Neutrophil (primary cell): ENCODE measurements at regions not wholly inside any gene's neighbourhood (a gene's known extent, or its start where the extent isn't known, plus 50 kb on each side); places are given as distances from the start of the nearest gene placed in this dataset.

Source experiments
- H3K27ac ChIP-seq: fragments of 200-600 bp; sonication (generic); 2 replicates; pipeline ENCODE4 v1.5.1; 2016; ENCODE audit warnings: mild to moderate bottlenecking, moderate library complexity
- H3K27me3 ChIP-seq: fragments of 200-600 bp; sonication (generic); 2 replicates; pipeline ENCODE4 v1.6.0; 2016; ENCODE audit warnings: mild to moderate bottlenecking
- H3K36me3 ChIP-seq: fragments of 200-600 bp; sonication (generic); 2 replicates; pipeline ENCODE4 v1.5.1; 2017
- H3K4me1 ChIP-seq, 2 experiments: fragments of 200-600 bp in 1 of 2; sonication (generic) in 1 of 2; 1 replicate in 1 of 2; 2 replicates in 1 of 2; pipeline versions ENCODE4 v1.5.1 to v1.6.1; 2013 to 2016; ENCODE audit warnings: low read depth in 1 of 2, low read length in 1 of 2, mild to moderate bottlenecking in 1 of 2, moderate library complexity in 1 of 2; ENCODE audit not compliant: control insufficient read depth in 1 of 2, insufficient read depth in 1 of 2
- H3K4me3 ChIP-seq, 2 experiments: fragments of 200-600 bp in 1 of 2; sonication (generic) in 1 of 2; 1 replicate in 1 of 2; 2 replicates in 1 of 2; pipeline ENCODE4 v1.5.1; 2013 to 2016; ENCODE audit warnings: low read depth in 1 of 2, low read length in 1 of 2, mild to moderate bottlenecking in 1 of 2, moderate library complexity in 1 of 2
- H3K9me3 ChIP-seq: fragments of 200-600 bp; sonication (generic); 2 replicates; pipeline ENCODE4 v1.5.1; 2016
- TF ChIP-seq, protein P1 (sequence below): fragments of 200-600 bp; sonication (generic); IDR thresholded peaks from 2 replicates; pipeline ENCODE4 v1.5.1; 2016; ENCODE audit warnings: antibody characterized with exemption

DNA sequence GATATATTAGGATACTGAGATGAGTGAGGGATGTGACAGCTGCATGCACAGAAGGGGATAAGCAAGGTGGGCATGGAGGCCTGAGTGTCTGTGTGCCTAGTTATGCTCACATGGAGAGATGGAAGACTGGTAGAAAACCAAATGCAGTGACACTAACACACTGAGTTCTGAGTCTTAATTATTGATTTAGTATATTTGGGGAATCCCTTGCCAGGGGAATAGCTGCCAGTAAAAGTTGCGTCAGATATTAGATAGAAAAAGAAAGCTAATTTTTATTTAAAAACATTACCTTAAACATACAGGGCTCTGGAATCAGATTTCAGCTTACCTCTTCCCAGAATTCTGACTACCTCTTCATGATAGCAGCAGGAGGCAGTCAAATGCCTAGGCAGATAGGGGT is 620.5 kb downstream of the METTL15 start:
- Histone ChIP-seq H3K27ac (no peak overlapping the region), H3K36me3 (no peaks in the 10 kb centered on the region), H3K4me3 (no peak overlapping the region), H3K4me1 (no peaks in the 10 kb centered on the region), H3K9me3 (no peaks in the 10 kb centered on the region), H3K27me3 (no peaks in the 10 kb centered on the region)
- TF ChIP-seq, protein P1, sequence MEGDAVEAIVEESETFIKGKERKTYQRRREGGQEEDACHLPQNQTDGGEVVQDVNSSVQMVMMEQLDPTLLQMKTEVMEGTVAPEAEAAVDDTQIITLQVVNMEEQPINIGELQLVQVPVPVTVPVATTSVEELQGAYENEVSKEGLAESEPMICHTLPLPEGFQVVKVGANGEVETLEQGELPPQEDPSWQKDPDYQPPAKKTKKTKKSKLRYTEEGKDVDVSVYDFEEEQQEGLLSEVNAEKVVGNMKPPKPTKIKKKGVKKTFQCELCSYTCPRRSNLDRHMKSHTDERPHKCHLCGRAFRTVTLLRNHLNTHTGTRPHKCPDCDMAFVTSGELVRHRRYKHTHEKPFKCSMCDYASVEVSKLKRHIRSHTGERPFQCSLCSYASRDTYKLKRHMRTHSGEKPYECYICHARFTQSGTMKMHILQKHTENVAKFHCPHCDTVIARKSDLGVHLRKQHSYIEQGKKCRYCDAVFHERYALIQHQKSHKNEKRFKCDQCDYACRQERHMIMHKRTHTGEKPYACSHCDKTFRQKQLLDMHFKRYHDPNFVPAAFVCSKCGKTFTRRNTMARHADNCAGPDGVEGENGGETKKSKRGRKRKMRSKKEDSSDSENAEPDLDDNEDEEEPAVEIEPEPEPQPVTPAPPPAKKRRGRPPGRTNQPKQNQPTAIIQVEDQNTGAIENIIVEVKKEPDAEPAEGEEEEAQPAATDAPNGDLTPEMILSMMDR: no peak

DNA sequence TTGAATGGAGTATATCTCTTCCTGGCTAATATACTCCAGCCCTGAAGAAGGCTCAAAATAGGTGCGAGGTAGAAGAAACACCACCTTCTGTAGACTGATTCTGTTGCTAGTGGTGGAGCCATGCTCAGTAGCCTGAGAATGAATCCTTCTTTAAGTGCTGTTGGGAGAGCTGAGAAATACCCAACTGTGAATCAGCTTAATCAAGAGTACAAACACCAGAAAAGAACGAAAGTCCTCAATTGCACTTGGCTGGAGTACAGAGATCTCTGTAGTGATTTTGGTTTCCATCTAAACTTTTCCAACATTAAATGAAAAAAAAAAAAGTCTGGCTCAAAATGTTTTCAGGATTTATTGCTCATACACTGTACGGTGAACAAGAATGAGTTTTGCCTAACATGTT is 619.1 kb downstream of the METTL15 start:
- H3K27ac ChIP-seq: no peak overlapping the region
- TF ChIP-seq, protein P1: no peak
- no peaks in the 10 kb centered on the region for H3K36me3 ChIP-seq
- H3K27me3 ChIP-seq: no peaks in the 10 kb centered on the region
- no peak overlapping the region for H3K4me3 ChIP-seq
- H3K9me3 ChIP-seq: no peaks in the 10 kb centered on the region
- H3K4me1 ChIP-seq: no peaks in the 10 kb centered on the region

DNA sequence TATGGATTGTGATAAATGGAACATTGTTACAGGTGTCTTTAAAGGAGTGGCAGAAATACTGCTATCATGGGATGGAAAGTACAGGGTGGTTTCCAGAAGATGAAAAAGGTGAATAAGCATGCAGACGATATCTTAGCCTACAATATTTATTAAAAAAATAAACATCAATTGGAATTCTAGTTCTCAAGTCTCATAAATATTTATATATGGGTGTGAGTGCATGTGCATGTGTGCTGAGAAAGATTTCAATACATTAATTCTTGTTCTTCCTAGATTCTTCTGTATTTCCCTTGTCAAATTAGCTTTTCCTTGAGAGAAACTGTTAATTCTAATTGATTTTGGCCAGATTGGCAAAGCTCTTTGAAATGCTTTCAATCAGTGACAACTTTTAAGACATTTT is 618.2 kb downstream of the METTL15 start:
- no peaks in the 10 kb centered on the region for H3K4me1 ChIP-seq
- no peaks in the 10 kb centered on the region for H3K27me3 ChIP-seq
- no peak overlapping the region for H3K27ac ChIP-seq
- no peak overlapping the region for H3K4me3 ChIP-seq
- H3K36me3 ChIP-seq: no peaks in the 10 kb centered on the region
- TF ChIP-seq, protein P1: no peak
- H3K9me3 ChIP-seq: no peaks in the 10 kb centered on the region

DNA sequence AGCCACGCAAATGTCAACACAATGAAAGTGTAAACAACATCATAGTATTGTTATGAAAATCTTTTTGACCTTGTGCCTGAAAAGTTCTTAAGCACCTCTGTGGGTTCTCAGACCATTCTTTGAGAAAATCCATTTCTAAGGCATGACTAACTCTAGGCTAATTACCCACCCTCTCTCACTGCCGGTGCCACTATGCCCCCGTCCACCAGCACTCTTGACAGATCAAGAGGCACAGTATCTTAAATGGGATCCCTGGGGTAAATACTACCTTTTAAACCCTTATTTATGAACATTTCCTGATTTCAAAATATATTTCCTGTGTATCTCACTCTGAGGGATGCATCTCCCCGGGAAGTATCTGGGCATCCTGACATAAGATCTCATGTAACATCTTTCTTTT is 607.5 kb downstream of the METTL15 start:
- Histone ChIP-seq H3K4me3 (no peak overlapping the region), H3K36me3 (no peaks in the 10 kb centered on the region), H3K4me1 (no peaks in the 10 kb centered on the region), H3K27ac (no peak overlapping the region), H3K27me3 (no peaks in the 10 kb centered on the region), H3K9me3 (no peaks in the 10 kb centered on the region)
- TF ChIP-seq, protein P1: no peak

DNA sequence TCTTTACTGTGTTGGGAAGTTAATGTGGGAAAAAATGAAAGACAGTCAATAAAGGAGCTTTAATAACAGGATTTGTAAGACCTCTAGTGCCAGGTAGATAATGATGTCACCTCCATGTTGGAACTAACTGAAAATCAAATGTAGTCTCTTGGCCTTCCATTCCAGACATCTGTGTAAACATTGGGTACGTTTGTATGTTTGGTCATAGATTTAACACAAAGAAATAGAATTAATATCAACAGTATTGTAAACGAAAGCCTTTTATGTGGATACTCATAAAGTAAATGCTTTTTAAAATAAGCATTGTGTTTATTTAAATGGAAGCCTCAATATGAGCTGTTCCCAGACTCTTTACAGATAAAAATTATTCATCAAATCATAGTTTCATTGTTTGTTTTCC is 605.7 kb downstream of the METTL15 start:
- TF ChIP-seq, protein P1: no peak
- Histone ChIP-seq H3K4me1 (no peaks in the 10 kb centered on the region), H3K9me3 (no peaks in the 10 kb centered on the region), H3K36me3 (no peaks in the 10 kb centered on the region), H3K27ac (no peak overlapping the region), H3K27me3 (no peaks in the 10 kb centered on the region), H3K4me3 (no peak overlapping the region)

DNA sequence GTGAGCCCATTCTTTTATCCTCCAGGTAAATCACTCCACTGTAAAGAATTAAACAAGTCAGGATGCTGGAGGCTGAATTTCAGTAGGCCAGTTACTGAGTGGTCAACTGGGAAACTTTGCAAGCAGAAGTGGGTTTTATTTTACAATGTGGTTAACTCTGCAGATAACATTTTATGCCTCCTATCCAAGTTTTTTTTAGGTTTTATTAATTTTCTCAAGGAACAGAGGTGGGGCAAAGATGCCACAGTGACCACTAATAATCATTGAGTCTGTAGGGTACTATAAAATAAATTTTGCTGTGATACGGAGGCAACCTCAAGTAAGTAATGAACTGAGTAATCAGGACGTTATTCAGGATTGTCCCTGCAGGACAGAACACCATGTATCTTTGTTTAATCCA is 599.9 kb downstream of the METTL15 start:
- H3K9me3 ChIP-seq: no peaks in the 10 kb centered on the region
- H3K4me1 ChIP-seq: no peaks in the 10 kb centered on the region
- TF ChIP-seq, protein P1: no peak
- H3K27ac ChIP-seq: no peak overlapping the region
- no peak overlapping the region for H3K4me3 ChIP-seq
- no peaks in the 10 kb centered on the region for H3K27me3 ChIP-seq
- no peaks in the 10 kb centered on the region for H3K36me3 ChIP-seq
